K562 (cell line): ENCODE measurements at regions not wholly inside any gene's neighbourhood (a gene's known extent, or its start where the extent isn't known, plus 50 kb on each side); places are given as distances from the start of the nearest gene placed in this dataset.

Experiments used
- ATAC-seq: fragments of 200-7000 bp; cut with Tn5 transposase; 3 replicates; pipeline ENCODE4 v1.9.1; 2020; ENCODE audit warnings: moderate library complexity
- BruUV-seq: library from RNA; stranded (reverse); fragments of 400-500 nt; replicated peaks from 2 replicates; lab custom pipeline; 2021; lab: Mats Ljungman, UMichigan
- CTCF ChIA-PET: fragments of 300-600 bp; formaldehyde crosslinking; extraction: SDS; loops from one replicate; lab custom pipeline; 2021; ENCODE audit warnings: low intra/inter-chr PET ratio; lab: Yijun Ruan, JAX
- POLR2A ChIA-PET: fragments of 300-600, 350-650 bp; sonication (Branson Sonifier 250); formaldehyde crosslinking; extraction: SDS; loops from one replicate; lab custom pipeline; 2021; ENCODE audit warnings: antibody characterized with exemption, inconsistent platforms; lab: Yijun Ruan, JAX
- DNase-seq, 4 experiments: peaks; one replicate each; pipeline versions ENCODE4 v3.0.0 to v3.0.0-alpha.2; 2011 to 2018; ENCODE audit warnings: low spot score in 3 of 4, mixed read lengths in 3 of 4; ENCODE audit errors: extremely low read depth in 1 of 4
- FAIRE-seq: peaks from 2 replicates; lab custom pipeline; 2011; peaks lifted over from hg19 to GRCh38; lab: Jason Lieb, UNC
- H2AFZ ChIP-seq: 2 replicates; pipeline ENCODE4 v1.6.0; 2011; ENCODE audit warnings: low read depth, low read length, control low read depth, inconsistent platforms
- H3K27ac ChIP-seq: fragments of 200-600 bp; 3 replicates; pipeline ENCODE4 v1.8.0; 2011; ENCODE audit warnings: low read depth, mild to moderate bottlenecking, control low read depth, inconsistent platforms, low read length, moderate library complexity, mixed read lengths; ENCODE audit errors: extremely low read depth
- H3K27me3 ChIP-seq, 2 experiments: fragments of 300-600 bp in 1 of 2; 2 replicates in 1 of 2; 3 replicates in 1 of 2; pipeline versions ENCODE4 v1.6.0 to v1.8.0; 2011; ENCODE audit warnings: inconsistent platforms in 2 of 2, low read length in 2 of 2, mild to moderate bottlenecking in 1 of 2, mixed read lengths in 1 of 2, moderate library complexity in 1 of 2; ENCODE audit not compliant: control insufficient read depth in 2 of 2, insufficient read depth in 2 of 2
- H3K36me3 ChIP-seq: fragments of 300-600 bp; 3 replicates; pipeline ENCODE4 v1.8.0; 2011; ENCODE audit warnings: mild to moderate bottlenecking, low read length, inconsistent platforms; ENCODE audit not compliant: control insufficient read depth, insufficient read depth
- H3K4me1 ChIP-seq, 2 experiments: fragments of 200-600 bp in 1 of 2; replicated peaks in 1 of 2; 2 replicates in 1 of 2; 3 replicates in 1 of 2; pipeline versions ENCODE4 v1.5.1 to v1.8.0; 2011; ENCODE audit warnings: inconsistent platforms in 2 of 2, low read length in 2 of 2, mild to moderate bottlenecking in 1 of 2, mixed read lengths in 1 of 2, moderate library complexity in 1 of 2; ENCODE audit not compliant: control insufficient read depth in 2 of 2, insufficient read depth in 2 of 2
- H3K4me2 ChIP-seq: 2 replicates; pipeline ENCODE4 v1.6.1; 2011; ENCODE audit warnings: low read length, control low read depth, inconsistent platforms, mixed read lengths; ENCODE audit not compliant: insufficient read depth
- H3K4me3 ChIP-seq: fragments of 200-600 bp; sonication (generic), shearing (Covaris generic); 2 replicates; pipeline ENCODE4 v1.5.1; 2016; ENCODE audit warnings: control low read depth, inconsistent platforms
- H3K79me2 ChIP-seq: fragments of 200-600 bp; 3 replicates; pipeline ENCODE4 v1.8.0; 2011; ENCODE audit warnings: low read length, inconsistent platforms; ENCODE audit not compliant: control insufficient read depth, insufficient read depth
- H3K9ac ChIP-seq, 2 experiments: 2 replicates each; pipeline versions ENCODE4 v1.6.0 to v1.6.1; 2011; ENCODE audit warnings: low read depth in 2 of 2, low read length in 2 of 2, control low read depth in 1 of 2, inconsistent platforms in 1 of 2, mild to moderate bottlenecking in 1 of 2, mixed read lengths in 1 of 2; ENCODE audit not compliant: insufficient read depth in 1 of 2
- H3K9me1 ChIP-seq: one replicate; pipeline ENCODE4 v1.6.0; 2011; ENCODE audit warnings: inconsistent platforms, mild to moderate bottlenecking, low read length, moderate library complexity; ENCODE audit not compliant: control insufficient read depth, insufficient read depth
- H3K9me3 ChIP-seq: replicated peaks from 2 replicates; pipeline ENCODE4 v1.5.1; 2011; ENCODE audit warnings: low read depth, low read length, inconsistent platforms; ENCODE audit not compliant: control insufficient read depth, insufficient read depth
- H4K20me1 ChIP-seq: replicated peaks from 2 replicates; pipeline ENCODE4 v1.6.1; 2011; ENCODE audit warnings: low read length, inconsistent platforms, mixed read lengths; ENCODE audit not compliant: control insufficient read depth, insufficient read depth
- BDP1 ChIP-seq: IDR thresholded peaks from 3 replicates; pipeline ENCODE4 v1.6.1; 2011; ENCODE audit not compliant: insufficient read length, insufficient read depth
- CXXC5 ChIP-seq: fragments of 250-450 bp; sonication (Bioruptor Pico); IDR thresholded peaks from 2 replicates; pipeline ENCODE4 v1.8.0; 2022; ENCODE audit warnings: inconsistent platforms, mild to moderate bottlenecking, moderate library complexity
- FOXO4 ChIP-seq: fragments of 450-650 bp; formaldehyde crosslinking; IDR thresholded peaks from 2 replicates; pipeline ENCODE4 v1.4.0; 2020; ENCODE audit warnings: mild to moderate bottlenecking, moderate library complexity
- ZBED1 ChIP-seq: IDR thresholded peaks from 2 replicates; pipeline ENCODE4 v1.6.1; 2014
- ZBTB43 ChIP-seq: sonication (generic); formaldehyde crosslinking; IDR thresholded peaks from 2 replicates; pipeline ENCODE4 v1.8.0; 2023; ENCODE audit warnings: mild to moderate bottlenecking, missing genetic modification reagents
- ZBTB49 ChIP-seq: sonication (generic); formaldehyde crosslinking; IDR thresholded peaks from 2 replicates; pipeline ENCODE4 v1.8.0; 2022; ENCODE audit warnings: missing genetic modification reagents, mild to moderate bottlenecking, borderline replicate concordance
- ZNF277 ChIP-seq: fragments of 250-450 bp; sonication (Bioruptor Pico); IDR thresholded peaks from 2 replicates; pipeline ENCODE4 v1.8.0; 2022; ENCODE audit warnings: inconsistent platforms, mild to moderate bottlenecking, moderate library complexity, borderline replicate concordance
- ZNF511 ChIP-seq: sonication (generic); formaldehyde crosslinking; IDR thresholded peaks from 2 replicates; pipeline ENCODE4 v1.8.0; 2022; ENCODE audit warnings: mild to moderate bottlenecking, missing genetic modification reagents
- ZNF518B ChIP-seq: fragments of 250-450 bp; sonication (Bioruptor Pico); IDR thresholded peaks from 2 replicates; pipeline ENCODE4 v1.5.0; 2021; ENCODE audit warnings: mild to moderate bottlenecking, moderate library complexity
- ZNF583 ChIP-seq: fragments of 250-450 bp; sonication (Bioruptor Pico); IDR thresholded peaks from 2 replicates; pipeline ENCODE4 v1.4.0; 2020
- ZNF778 ChIP-seq: fragments of 450-650 bp; formaldehyde crosslinking; IDR thresholded peaks from 2 replicates; pipeline ENCODE4 v1.4.0; 2020; ENCODE audit warnings: mild to moderate bottlenecking, moderate library complexity
- WGBS: fragments of 100-300 bp; shearing (Covaris generic); methylation state at CpG from one replicate; pipeline ENCODE4 v1.1.6; 2016; ENCODE audit warnings: low coverage, mixed read lengths; ENCODE audit not compliant: insufficient coverage; ENCODE audit errors: missing lambda C conversion rate; 5-methylcytosine and 5-hydroxymethylcytosine counted together
- in situ Hi-C: fragments of 300-500 bp; cut with MboI; formaldehyde crosslinking; loops from 4 replicates; pipeline ENCODE4 v1.15.0; 2018; ENCODE audit warnings: inconsistent platforms, mixed read lengths
- intact Hi-C: fragments of 100-400 bp; cut with micrococcal nuclease; formaldehyde crosslinking; loops from 2 replicates; pipeline ENCODE4 v1.14.2; 2022

GRCh38 chr3:174749143-174749542, 110.0 kb upstream of the NAALADL2 start:
- no peak overlapping the region for H3K4me3 ChIP-seq
- H3K9ac ChIP-seq, result no peak overlapping the region
- intact Hi-C loops, result no loop called here
- no TSS peak for BruUV-seq
- ChIA-PET POLR2A (interaction anchor here (0.7 kb wide), 1 partner anchor 242 kb away, joined by 3 read pairs; no protein-coding TSS in a partner anchor), CTCF (no interaction called here)
- no peaks in the 10 kb centered on the region for H3K9me3 ChIP-seq
- ATAC-seq (no peak), FAIRE-seq (no peak), DNase-seq (no peak)
- H3K36me3 ChIP-seq, result no peaks in the 10 kb centered on the region
- H3K9me1 ChIP-seq, result no peaks in the 10 kb centered on the region
- in situ Hi-C loops, result no loop called here
- no peaks in the 10 kb centered on the region for H3K4me1 ChIP-seq
- H3K27ac ChIP-seq, result no peak overlapping the region
- no peak overlapping the region for H3K4me2 ChIP-seq
- no peaks in the 10 kb centered on the region for H3K27me3 ChIP-seq
- 0% methylated on average over 2 of the region's 2 CpGs for WGBS
- no peak overlapping the region for H2AFZ ChIP-seq
- H4K20me1 ChIP-seq, result no peaks in the 10 kb centered on the region
- no peaks in the 10 kb centered on the region for H3K79me2 ChIP-seq
- TF ChIP-seq ZNF778 (CRISPR knock-in tag) (no peak), FOXO4 (CRISPR knock-in tag) (no peak), ZNF277 (CRISPR knock-in tag) (no peak), BDP1 (no peak), ZNF511 (CRISPR knock-in tag) (no peak), CXXC5 (CRISPR knock-in tag) (no peak), ZNF583 (CRISPR knock-in tag) (no peak), ZBED1 (no peak), ZNF518B (no peak), ZBTB49 (no peak), ZBTB43 (CRISPR knock-in tag) (no peak)
